ENCODE measurements at regions not wholly inside any gene's neighbourhood (a gene's known extent, or its start where the extent isn't known, plus 50 kb on each side); places are given as distances from the start of the nearest gene placed in this dataset.

- TF ChIP-seq, protein P1, sequence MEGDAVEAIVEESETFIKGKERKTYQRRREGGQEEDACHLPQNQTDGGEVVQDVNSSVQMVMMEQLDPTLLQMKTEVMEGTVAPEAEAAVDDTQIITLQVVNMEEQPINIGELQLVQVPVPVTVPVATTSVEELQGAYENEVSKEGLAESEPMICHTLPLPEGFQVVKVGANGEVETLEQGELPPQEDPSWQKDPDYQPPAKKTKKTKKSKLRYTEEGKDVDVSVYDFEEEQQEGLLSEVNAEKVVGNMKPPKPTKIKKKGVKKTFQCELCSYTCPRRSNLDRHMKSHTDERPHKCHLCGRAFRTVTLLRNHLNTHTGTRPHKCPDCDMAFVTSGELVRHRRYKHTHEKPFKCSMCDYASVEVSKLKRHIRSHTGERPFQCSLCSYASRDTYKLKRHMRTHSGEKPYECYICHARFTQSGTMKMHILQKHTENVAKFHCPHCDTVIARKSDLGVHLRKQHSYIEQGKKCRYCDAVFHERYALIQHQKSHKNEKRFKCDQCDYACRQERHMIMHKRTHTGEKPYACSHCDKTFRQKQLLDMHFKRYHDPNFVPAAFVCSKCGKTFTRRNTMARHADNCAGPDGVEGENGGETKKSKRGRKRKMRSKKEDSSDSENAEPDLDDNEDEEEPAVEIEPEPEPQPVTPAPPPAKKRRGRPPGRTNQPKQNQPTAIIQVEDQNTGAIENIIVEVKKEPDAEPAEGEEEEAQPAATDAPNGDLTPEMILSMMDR (IDR thresholded peaks at IDR 0.05; ENCODE audit: control extremely low read depth in 1 of 3, insufficient read depth in 1 of 3, low read depth in 1 of 3, low read length in 3 of 3), result no peak
- no peak for TF ChIP-seq SIN3A (conservative IDR thresholded peaks at IDR 0.05 in 1 of 2, IDR thresholded peaks at IDR 0.05 in 1 of 2; ENCODE audit: low read depth in 1 of 2, low read length in 2 of 2)
- TF ChIP-seq CEBPB (IDR thresholded peaks at IDR 0.05; ENCODE audit: low read depth, low read length), result no peak
Observed at GRCh38 chr2:15050483-15050882, 418.0 kb downstream of the LRATD1 start (continued).
